AG09309 (cell line): ENCODE measurements at regions not wholly inside any gene's neighbourhood (a gene's known extent, or its start where the extent isn't known, plus 50 kb on each side); places are given as distances from the start of the nearest gene placed in this dataset.

ENCODE experiments used
- DNase-seq: peaks from one replicate; pipeline ENCODE4 v3.0.0-alpha.2; 2010; ENCODE audit warnings: low read depth
- H3K4me3 ChIP-seq: 2 replicates; pipeline ENCODE4 v1.5.1; 2011; ENCODE audit warnings: mild to moderate bottlenecking, low read depth, low read length, moderate library complexity; ENCODE audit not compliant: control insufficient read depth
- TF ChIP-seq, protein P1 (sequence below): IDR thresholded peaks from 2 replicates; pipeline ENCODE4 v1.5.1; 2011; ENCODE audit warnings: mild to moderate bottlenecking, low read depth, low read length, inconsistent platforms; ENCODE audit not compliant: insufficient read depth, control insufficient read depth; ENCODE audit errors: missing control alignments

DNA sequence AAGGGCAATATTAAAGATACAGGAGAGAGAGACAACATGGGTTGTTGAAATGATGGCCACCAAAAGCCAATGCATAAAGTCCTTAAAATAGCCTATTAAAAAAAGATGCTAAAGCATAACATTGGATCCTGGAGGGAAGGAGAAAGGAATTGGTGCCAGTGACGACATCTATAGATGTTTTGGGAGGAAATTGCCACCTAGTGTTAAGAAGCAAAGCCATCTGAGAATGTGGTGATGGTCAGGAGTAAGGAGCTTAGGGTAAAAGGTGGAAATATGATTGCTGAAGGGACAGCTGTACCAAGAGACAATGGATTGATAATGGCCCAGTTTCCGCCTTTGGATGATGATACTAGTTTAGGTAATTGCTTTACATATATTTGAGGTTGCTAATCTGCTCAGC is 85.1 kb downstream of the TMEM30B start:
- H3K4me3 ChIP-seq: no peak overlapping the region
- DNase-seq: no peak
- TF ChIP-seq, protein P1, sequence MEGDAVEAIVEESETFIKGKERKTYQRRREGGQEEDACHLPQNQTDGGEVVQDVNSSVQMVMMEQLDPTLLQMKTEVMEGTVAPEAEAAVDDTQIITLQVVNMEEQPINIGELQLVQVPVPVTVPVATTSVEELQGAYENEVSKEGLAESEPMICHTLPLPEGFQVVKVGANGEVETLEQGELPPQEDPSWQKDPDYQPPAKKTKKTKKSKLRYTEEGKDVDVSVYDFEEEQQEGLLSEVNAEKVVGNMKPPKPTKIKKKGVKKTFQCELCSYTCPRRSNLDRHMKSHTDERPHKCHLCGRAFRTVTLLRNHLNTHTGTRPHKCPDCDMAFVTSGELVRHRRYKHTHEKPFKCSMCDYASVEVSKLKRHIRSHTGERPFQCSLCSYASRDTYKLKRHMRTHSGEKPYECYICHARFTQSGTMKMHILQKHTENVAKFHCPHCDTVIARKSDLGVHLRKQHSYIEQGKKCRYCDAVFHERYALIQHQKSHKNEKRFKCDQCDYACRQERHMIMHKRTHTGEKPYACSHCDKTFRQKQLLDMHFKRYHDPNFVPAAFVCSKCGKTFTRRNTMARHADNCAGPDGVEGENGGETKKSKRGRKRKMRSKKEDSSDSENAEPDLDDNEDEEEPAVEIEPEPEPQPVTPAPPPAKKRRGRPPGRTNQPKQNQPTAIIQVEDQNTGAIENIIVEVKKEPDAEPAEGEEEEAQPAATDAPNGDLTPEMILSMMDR: peak; percentile 32

DNA sequence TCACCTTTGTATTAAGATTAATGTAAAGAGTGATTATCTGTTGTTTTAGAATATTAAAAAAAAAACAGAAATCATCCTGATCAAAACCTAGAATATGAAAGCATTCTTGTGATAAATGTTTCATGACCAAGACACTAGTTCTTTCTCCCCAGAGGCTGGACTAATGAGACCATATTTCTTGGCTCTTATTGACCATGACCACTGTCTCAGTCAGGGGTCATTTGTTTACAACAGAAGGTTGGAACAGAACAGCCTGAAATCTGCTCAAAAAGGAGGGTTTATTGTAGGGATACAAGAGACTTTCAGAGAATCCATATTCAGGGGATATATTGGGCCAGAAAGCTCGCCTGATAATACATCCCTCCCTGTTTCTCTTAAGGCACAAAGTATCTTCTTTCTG is 87.7 kb downstream of the TMEM30B start:
- TF ChIP-seq, protein P1: no peak
- H3K4me3 ChIP-seq: no peak overlapping the region
- DNase-seq: no peak

GRCh38 chr14:61192989-61193388 is 88.1 kb downstream of the TMEM30B start:
- no peak for DNase-seq

DNA sequence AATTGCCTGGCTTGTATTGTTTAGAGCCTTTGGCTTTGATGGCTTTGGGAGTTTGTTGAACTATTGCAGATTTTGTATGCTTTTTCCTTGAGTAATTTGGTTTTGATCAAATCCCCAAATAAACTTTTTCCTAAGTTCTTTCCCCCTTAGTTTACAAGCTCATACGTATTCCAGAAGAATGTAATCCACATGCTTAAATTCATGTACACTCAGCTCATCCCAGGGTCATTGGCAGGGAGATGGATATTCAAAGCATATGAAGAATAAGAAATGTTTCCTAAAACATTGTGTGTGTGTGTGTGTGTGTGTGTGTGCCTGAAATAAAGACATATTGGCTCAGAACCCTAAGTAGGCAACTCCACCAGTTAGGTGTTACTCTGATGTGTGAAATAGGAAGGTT is 89.4 kb downstream of the TMEM30B start:
- TF ChIP-seq, protein P1: no peak
- H3K4me3 ChIP-seq: no peak overlapping the region
- DNase-seq: no peak

More at GRCh38 chr14:61192989-61193388, 88.1 kb downstream of the TMEM30B start:
- no peak overlapping the region for H3K4me3 ChIP-seq
- TF ChIP-seq, protein P1: no peak

GRCh38 chr14:61190341-61190740 is 90.8 kb downstream of the TMEM30B start:
- DNase-seq: no peak
- no peak overlapping the region for H3K4me3 ChIP-seq
- TF ChIP-seq, protein P1: no peak

- H3K4me3 ChIP-seq: peak overlapping the region; percentile 39
- DNase-seq: no peak
- TF ChIP-seq, protein P1: peak; percentile 55
Observed at GRCh38 chr14:61188978-61189808, 91.9 kb downstream of the TMEM30B start.
